ENCODE measurements at regions not wholly inside any gene's neighbourhood (a gene's known extent, or its start where the extent isn't known, plus 50 kb on each side); places are given as distances from the start of the nearest gene placed in this dataset.
"Not testable (repeated sequence)": the region's sequence is repeated elsewhere in the genome, so short reads cannot be mapped to it uniquely, and the experiment has no call there.

DNA sequence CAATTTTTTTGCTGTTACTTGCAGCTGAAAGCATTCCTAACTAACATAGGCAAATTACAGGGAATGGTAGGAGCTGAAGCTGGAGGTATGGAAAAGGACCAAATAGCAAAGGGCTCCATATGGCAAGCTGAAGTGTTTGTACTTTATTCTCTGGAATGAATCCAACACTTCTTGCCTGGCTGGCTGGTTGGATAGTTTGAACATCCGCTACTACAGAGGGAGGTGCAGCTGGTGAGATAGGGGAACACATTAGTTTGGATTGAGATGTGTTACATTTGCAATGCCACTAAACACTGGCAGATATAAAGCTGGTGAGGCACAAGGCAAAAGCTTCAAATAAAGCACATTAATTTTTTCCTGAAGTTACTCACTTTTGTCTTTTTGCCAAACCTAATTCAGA, 291.5 kb downstream of the SP3 start:
- no peak for DNase-seq

- DNase-seq, result no peak
These were observed 288.5 kb downstream of the SP3 start for GRCh38 chr2:173676647-173677046.

- DNase-seq, result no peak
These were observed 287.0 kb downstream of the SP3 start for GRCh38 chr2:173678186-173678585.

DNA sequence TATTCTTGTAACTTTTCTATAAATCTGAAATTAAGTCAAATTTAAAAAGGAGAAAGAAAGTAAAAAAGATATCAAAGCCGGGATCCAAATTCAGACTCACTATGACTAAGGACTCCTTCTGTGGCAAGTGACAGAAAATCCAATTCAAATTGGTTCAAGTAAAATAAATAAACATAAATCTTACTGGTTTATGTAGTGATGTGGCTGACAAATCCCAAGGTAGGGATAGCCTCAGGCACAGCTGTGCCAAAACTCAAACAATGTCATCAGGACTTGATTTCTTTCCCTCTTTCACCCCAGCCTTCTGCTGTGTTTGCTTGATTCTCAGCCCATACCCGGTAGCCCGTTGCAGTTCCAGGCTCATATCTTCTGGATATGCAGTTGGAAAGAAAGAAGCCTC, 284.6 kb downstream of the SP3 start:
- no peak for DNase-seq

DNA sequence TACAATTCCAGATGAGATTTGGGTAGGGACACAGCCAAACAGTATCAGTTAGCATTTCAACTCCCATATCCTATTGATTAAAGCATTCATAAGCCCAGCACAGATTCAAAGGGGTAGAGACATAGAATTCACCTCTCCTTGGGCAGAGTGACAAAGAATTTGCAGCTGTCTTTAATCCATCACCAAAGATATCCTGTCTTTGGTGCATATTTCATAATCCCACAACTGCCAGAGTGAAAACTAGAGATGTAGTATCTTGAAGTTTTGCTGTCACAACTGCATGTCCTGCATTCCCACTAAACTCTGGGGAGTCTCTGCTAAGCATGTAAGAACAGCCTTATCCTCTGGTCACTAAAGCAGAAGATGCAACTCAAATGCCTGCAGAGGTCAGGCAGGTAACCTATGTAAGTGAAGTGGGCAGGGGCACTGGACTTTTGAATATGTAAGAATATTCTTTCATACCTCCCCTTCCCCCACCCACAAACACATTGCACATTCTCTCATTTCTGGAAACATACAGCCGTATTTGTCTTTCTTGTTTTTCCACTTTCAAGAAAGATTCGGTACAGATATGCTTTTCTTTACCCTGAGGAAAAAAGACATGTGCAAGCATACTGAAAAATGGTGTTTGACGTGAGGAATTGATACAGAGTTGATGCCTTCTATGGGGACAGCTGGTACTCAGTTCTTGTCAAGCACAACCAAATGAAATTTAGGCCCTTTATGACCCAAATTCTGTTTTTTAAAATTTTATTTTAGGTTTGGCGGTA, 283.1 kb downstream of the SP3 start:
- no peak for DNase-seq

DNA sequence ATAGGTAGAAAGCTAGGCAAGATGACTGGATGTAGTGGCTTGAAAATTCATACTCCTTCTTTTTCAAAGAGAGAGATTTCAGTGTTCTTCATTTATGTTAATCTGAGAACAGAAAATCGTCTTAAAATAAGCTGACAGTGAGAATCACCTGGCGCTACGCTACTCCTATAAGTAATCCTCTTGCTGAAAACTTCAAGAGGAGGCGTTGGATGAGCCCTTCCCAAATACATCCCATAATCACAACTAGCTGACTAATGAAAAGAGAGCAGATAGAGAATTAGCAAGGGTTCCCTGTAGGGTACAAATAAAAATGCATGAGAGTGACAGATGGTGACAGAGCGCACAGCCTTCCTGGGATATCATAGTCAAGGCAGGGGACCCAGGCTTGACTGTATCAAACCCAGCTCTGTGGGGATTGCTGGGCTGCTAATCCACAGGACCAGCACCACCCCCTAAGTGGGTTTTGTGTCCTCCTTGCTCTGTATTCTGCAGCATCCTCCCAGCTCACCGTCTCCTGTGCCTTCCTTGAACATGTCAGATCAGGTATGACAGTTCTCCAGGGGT, 280.2 kb downstream of the SP3 start:
- no peak for DNase-seq

GRCh38 chr2:173690349-173690748, 274.8 kb downstream of the SP3 start:
- DNase-seq, result no peak

- no peak for DNase-seq
These were observed 273.1 kb downstream of the SP3 start for GRCh38 chr2:173692068-173692467.

- no peak for DNase-seq
These were observed 272.1 kb downstream of the SP3 start for GRCh38 chr2:173693044-173693589.

- DNase-seq, result no peak
These were observed 268.9 kb downstream of the SP3 start for GRCh38 chr2:173696274-173696673.

GRCh38 chr2:173697929-173698328, 267.2 kb downstream of the SP3 start:
- DNase-seq, result no peak

DNA sequence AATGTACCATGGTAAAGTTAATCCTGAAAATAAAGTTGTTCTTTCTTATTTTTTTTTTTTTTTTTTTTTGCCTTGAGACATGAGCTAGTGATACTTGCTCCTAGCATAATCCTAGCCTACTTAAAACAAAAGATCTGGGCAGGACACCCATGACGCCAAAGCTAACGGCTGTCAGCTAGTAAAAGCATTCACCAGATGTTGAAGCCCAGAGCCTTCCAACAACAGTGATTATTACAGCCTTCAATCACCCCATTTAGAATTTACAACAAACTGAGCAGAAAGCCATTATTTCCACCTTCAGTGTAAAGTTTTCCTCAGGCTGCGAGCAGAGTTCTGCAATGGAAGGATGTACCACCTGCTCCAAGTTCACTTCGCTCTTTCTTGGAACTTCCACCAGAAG, 259.5 kb downstream of the SP3 start:
- DNase-seq, result no peak

GRCh38 chr2:173706936-173707335, 258.2 kb downstream of the SP3 start:
- DNase-seq, result no peak

- DNase-seq, result no peak
These were observed 256.4 kb downstream of the SP3 start for GRCh38 chr2:173708806-173709205.

- DNase-seq, result no peak
These were observed 253.4 kb downstream of the SP3 start for GRCh38 chr2:173711816-173712215.

DNA sequence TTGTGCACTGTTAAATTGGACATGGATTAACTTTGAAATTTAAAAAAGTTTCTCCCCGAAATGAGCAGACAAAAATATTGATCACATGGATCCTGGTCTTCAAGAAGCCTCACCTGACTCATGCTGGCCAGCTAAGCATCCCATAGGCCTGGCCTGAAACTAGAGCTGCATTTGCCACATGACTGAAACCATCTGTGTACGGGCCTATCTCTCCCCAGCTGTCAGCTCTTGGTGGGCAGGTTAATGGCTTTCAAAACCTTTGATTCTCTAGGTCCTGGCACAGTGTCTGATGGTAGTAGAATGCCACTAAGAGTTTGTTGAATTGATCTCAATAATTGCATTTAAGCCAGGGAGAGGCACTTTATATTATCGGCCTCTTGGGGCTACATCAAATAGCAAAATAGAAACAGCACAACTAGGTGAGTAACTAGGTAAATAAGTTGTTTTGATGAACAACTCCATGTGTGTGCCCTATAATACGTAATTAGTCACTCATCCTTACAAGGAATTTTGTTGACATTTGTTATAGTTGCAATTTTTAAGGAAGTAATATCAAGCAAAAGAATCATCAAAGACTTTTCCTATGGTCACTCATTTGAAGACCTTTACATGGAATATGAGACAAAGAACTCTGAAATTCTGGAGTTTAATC, 251.1 kb downstream of the SP3 start:
- no peak for DNase-seq

GRCh38 chr2:173715441-173715840, 249.7 kb downstream of the SP3 start:
- peak; percentile 72 for DNase-seq

DNA sequence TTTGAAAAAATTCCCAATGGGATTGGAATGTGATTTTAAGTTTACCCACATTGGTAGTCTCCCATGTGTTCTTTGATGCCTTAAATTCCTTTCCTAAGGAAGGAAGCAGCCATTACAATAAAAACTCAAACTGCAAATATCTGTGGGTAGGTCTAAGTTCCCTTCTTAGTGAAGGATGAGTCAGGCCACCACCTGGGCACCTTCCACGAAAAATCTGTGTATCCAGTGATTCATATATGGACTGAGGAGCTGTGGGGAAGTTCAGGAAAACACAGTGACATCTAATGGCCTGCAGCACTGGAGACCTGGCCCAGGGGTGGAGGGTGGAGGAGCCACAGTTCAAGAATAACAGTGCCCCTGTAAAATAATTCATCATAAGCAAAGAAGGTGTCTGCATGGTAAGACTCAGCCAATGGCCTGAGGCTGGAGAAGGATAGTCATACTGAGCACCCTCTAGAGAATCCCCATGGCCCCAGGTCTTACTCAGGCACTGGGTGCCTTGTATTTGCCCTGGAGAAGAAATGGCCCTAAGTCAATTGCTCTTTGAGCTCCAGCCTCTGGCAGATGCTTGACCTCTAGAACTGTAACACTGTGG, 248.6 kb downstream of the SP3 start:
- peak; percentile 36 for DNase-seq

GRCh38 chr2:173719471-173719870, 245.7 kb downstream of the SP3 start:
- no peak for DNase-seq

- DNase-seq, result peak; percentile 45
These were observed 244.9 kb downstream of the SP3 start for GRCh38 chr2:173720306-173720705.

GRCh38 chr2:173734797-173735196, 230.4 kb downstream of the SP3 start:
- no peak for DNase-seq

GRCh38 chr2:173737954-173738575, 227.1 kb downstream of the SP3 start:
- not testable (repeated sequence) for DNase-seq

DNA sequence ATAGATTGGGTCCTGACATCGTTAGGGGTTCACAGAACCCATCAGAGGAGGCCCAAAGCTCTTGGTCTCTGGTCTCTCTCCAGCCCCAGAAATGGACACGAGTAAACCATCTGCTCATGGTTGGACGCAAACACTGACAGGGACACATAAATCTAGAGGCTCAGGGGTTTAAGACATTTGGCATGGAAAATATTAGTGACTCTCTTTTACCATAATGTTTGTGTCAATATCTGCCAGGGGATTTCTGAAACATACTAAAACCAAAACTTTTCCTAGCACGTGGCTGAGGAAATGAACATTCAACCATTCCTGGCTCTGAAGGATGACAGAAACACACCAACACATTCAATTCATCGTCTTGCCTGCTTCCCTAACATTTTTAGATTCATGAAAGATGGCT, 226.2 kb downstream of the SP3 start:
- DNase-seq, result no peak

Measured in fibroblast of upper back skin (primary cell).